ENCODE measurements at regions not wholly inside any gene's neighbourhood (a gene's known extent, or its start where the extent isn't known, plus 50 kb on each side); places are given as distances from the start of the nearest gene placed in this dataset.

GRCh38 chr5:143498821-143499220 is 95.3 kb upstream of the NR3C1 start:
- no peak for DNase-seq (ENCODE audit: low spot score)

GRCh38 chr5:143497749-143498148 is 94.3 kb upstream of the NR3C1 start:
- DNase-seq (ENCODE audit: low spot score) = no peak

- DNase-seq (ENCODE audit: low spot score) = no peak
Measured at GRCh38 chr5:143496943-143497342, 93.5 kb upstream of the NR3C1 start.

GRCh38 chr5:143495821-143496275 is 92.4 kb upstream of the NR3C1 start:
- DNase-seq (ENCODE audit: low spot score) = peak; percentile 35

- no peak for DNase-seq (ENCODE audit: low spot score)
Measured at GRCh38 chr5:143495110-143495509, 91.6 kb upstream of the NR3C1 start.

GRCh38 chr5:143494595-143494994 is 91.1 kb upstream of the NR3C1 start:
- DNase-seq (ENCODE audit: low spot score) = no peak

- peak; percentile 68 for DNase-seq (ENCODE audit: low spot score)
Measured at GRCh38 chr5:143494162-143494561, 90.7 kb upstream of the NR3C1 start.

- no peak for DNase-seq (ENCODE audit: low spot score)
Measured at GRCh38 chr5:143492783-143493182, 89.3 kb upstream of the NR3C1 start.

- no peak for DNase-seq (ENCODE audit: low spot score)
Measured at GRCh38 chr5:143491646-143492045, 88.2 kb upstream of the NR3C1 start.

- DNase-seq (ENCODE audit: low spot score) = no peak
Measured at GRCh38 chr5:143488381-143488780, 84.9 kb upstream of the NR3C1 start.

GRCh38 chr5:143484601-143485000 is 81.1 kb upstream of the NR3C1 start:
- no peak for DNase-seq (ENCODE audit: low spot score)

- DNase-seq (ENCODE audit: low spot score) = no peak
Measured at GRCh38 chr5:143481697-143482531, 78.4 kb upstream of the NR3C1 start.

- DNase-seq (ENCODE audit: low spot score) = no peak
Measured at GRCh38 chr5:143480001-143480400, 76.5 kb upstream of the NR3C1 start.

GRCh38 chr5:143479394-143479793 is 75.9 kb upstream of the NR3C1 start:
- DNase-seq (ENCODE audit: low spot score) = no peak

GRCh38 chr5:143476601-143477211 is 73.2 kb upstream of the NR3C1 start:
- DNase-seq (ENCODE audit: low spot score) = no peak

GRCh38 chr5:143474616-143475015 is 71.1 kb upstream of the NR3C1 start:
- DNase-seq (ENCODE audit: low spot score) = no peak

GRCh38 chr5:143473481-143473880 is 70.0 kb upstream of the NR3C1 start:
- no peak for DNase-seq (ENCODE audit: low spot score)

- DNase-seq (ENCODE audit: low spot score) = no peak
Measured at GRCh38 chr5:143472576-143472975, 69.1 kb upstream of the NR3C1 start.

GRCh38 chr5:143471666-143472464 is 68.4 kb upstream of the NR3C1 start:
- DNase-seq (ENCODE audit: low spot score) = no peak

- peak; percentile 29 for DNase-seq (ENCODE audit: low spot score)
Measured at GRCh38 chr5:143471041-143471509, 67.6 kb upstream of the NR3C1 start.

- no peak for DNase-seq (ENCODE audit: low spot score)
Measured at GRCh38 chr5:143470120-143470519, 66.6 kb upstream of the NR3C1 start.

GRCh38 chr5:143469125-143469524 is 65.6 kb upstream of the NR3C1 start:
- no peak for DNase-seq (ENCODE audit: low spot score)
